ENCODE measurements at regions not wholly inside any gene's neighbourhood (a gene's known extent, or its start where the extent isn't known, plus 50 kb on each side); places are given as distances from the start of the nearest gene placed in this dataset.

GRCh38 chr6:147071776-147072175 lies 132.4 kb upstream of the STXBP5 start:
- no peaks in the 10 kb centered on the region for H3K79me2 ChIP-seq (ENCODE audit: low read length)
- H3K27me3 ChIP-seq (ENCODE audit: low read length): no peaks in the 10 kb centered on the region
- TF ChIP-seq EZH2 (IDR thresholded peaks at IDR 0.05; ENCODE audit: low read length, unreplicated experiment) (no peak), EZH2phosphoT487 (IDR thresholded peaks at IDR 0.05; ENCODE audit: borderline replicate concordance, low read length) (no peak)
- TF ChIP-seq, protein P1, sequence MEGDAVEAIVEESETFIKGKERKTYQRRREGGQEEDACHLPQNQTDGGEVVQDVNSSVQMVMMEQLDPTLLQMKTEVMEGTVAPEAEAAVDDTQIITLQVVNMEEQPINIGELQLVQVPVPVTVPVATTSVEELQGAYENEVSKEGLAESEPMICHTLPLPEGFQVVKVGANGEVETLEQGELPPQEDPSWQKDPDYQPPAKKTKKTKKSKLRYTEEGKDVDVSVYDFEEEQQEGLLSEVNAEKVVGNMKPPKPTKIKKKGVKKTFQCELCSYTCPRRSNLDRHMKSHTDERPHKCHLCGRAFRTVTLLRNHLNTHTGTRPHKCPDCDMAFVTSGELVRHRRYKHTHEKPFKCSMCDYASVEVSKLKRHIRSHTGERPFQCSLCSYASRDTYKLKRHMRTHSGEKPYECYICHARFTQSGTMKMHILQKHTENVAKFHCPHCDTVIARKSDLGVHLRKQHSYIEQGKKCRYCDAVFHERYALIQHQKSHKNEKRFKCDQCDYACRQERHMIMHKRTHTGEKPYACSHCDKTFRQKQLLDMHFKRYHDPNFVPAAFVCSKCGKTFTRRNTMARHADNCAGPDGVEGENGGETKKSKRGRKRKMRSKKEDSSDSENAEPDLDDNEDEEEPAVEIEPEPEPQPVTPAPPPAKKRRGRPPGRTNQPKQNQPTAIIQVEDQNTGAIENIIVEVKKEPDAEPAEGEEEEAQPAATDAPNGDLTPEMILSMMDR (conservative IDR thresholded peaks at IDR 0.05; ENCODE audit: low read depth, low read length): no peak
- no peak for DNase-seq
- no peaks in the 10 kb centered on the region for H3F3A ChIP-seq (ENCODE audit: low read length, unreplicated experiment)
- H3K4me3 ChIP-seq (ENCODE audit: low read length): no peak overlapping the region
- CTCF ChIA-PET: no interaction called here
- no peaks in the 10 kb centered on the region for H3K4me1 ChIP-seq (ENCODE audit: insufficient read depth, low read length)
- no peaks in the 10 kb centered on the region for H3K9me3 ChIP-seq (ENCODE audit: low read length)
- ATAC-seq: no peak
- no peak overlapping the region for H3K4me2 ChIP-seq (ENCODE audit: low read length)
- H2AFZ ChIP-seq (ENCODE audit: low read length): no peak overlapping the region
- H3K27ac ChIP-seq (ENCODE audit: low read length): no peak overlapping the region
- H3K9me2 ChIP-seq (replicated peaks; ENCODE audit: low read length): no peaks in the 10 kb centered on the region
- BruUV-seq (replicated peaks): no TSS peak
- intact Hi-C loops (cut with micrococcal nuclease): no loop called here
- H3K9ac ChIP-seq (ENCODE audit: low read length): no peak overlapping the region
- no peaks in the 10 kb centered on the region for H4K20me1 ChIP-seq (ENCODE audit: low read length)
- no peaks in the 10 kb centered on the region for H3K36me3 ChIP-seq (ENCODE audit: low read depth, low read length)
- POLR2A ChIA-PET (ENCODE audit: unreplicated experiment): no interaction called here

DNA sequence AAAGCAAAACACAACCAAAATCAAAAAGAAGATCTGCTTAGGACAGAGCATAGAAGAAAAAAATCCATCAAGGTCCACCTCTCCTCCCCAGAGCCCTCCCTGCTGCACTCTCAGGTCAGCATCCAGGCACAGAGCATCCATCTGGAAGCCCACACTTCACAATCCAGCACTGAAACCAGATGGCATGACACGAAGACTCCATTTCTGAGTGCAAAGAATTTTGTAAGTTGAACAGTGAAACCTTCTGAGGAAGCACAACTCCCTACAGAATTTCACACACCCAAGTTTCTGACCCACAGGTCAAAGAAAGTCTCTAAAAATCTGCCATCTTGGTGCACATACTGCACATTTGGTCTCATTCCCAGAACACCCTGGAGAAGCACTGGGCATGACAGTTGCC lies 128.8 kb upstream of the STXBP5 start:
- no peak for ATAC-seq
- intact Hi-C loops (cut with micrococcal nuclease): no loop called here
- CTCF ChIA-PET: no interaction called here

DNA sequence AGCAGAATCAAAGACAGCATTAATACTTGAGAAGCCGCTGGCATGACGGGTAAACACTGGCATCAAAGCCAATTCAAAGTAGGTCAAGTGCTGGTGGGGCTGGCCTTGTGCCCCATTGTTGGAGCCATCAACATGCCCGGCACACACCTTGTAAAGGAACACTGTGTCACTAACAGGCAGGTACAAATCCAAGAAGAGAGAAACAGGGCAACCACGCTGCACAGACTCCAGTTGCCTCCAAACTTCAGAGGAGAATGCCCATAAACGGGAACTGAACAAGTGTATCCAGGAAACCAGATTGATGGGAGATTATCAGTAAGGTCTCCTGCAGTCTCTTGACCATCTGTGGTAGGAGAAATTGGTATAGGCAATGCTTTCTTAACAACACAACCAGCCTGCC lies 127.0 kb upstream of the STXBP5 start:
- intact Hi-C loops (cut with micrococcal nuclease): no loop called here
- ChIA-PET POLR2A (ENCODE audit: unreplicated experiment) (no interaction called here), CTCF (no interaction called here)
- H3K9me3 ChIP-seq (ENCODE audit: low read length): no peaks in the 10 kb centered on the region
- no peaks in the 10 kb centered on the region for H3K36me3 ChIP-seq (ENCODE audit: low read depth, low read length)
- ATAC-seq (no peak), DNase-seq (no peak)
- H3K9ac ChIP-seq (ENCODE audit: low read length): no peak overlapping the region
- no peak overlapping the region for H3K4me3 ChIP-seq (ENCODE audit: low read length)
- no peak overlapping the region for H3K4me2 ChIP-seq (ENCODE audit: low read length)
- no TSS peak for BruUV-seq (replicated peaks)
- no peak overlapping the region for H2AFZ ChIP-seq (ENCODE audit: low read length)
- H3K79me2 ChIP-seq (ENCODE audit: low read length): no peaks in the 10 kb centered on the region
- H3K27me3 ChIP-seq (ENCODE audit: low read length): no peaks in the 10 kb centered on the region
- peaks cover 21% of the 10 kb centered on the region for H3K4me1 ChIP-seq (ENCODE audit: insufficient read depth, low read length)
- no peaks in the 10 kb centered on the region for H4K20me1 ChIP-seq (ENCODE audit: low read length)
- H3F3A ChIP-seq (ENCODE audit: low read length, unreplicated experiment): no peaks in the 10 kb centered on the region
- TF ChIP-seq EZH2phosphoT487 (IDR thresholded peaks at IDR 0.05; ENCODE audit: borderline replicate concordance, low read length): no peak
- TF ChIP-seq, protein P1 (conservative IDR thresholded peaks at IDR 0.05; ENCODE audit: low read depth, low read length): no peak
- no peak for TF ChIP-seq EZH2 (IDR thresholded peaks at IDR 0.05; ENCODE audit: low read length, unreplicated experiment)
- no peak overlapping the region for H3K27ac ChIP-seq (ENCODE audit: low read length)
- no peaks in the 10 kb centered on the region for H3K9me2 ChIP-seq (replicated peaks; ENCODE audit: low read length)

More for the DNA sequence above, 128.8 kb upstream of the STXBP5 start:
- no peaks in the 10 kb centered on the region for H4K20me1 ChIP-seq (ENCODE audit: low read length)
- DNase-seq: no peak
- POLR2A ChIA-PET (ENCODE audit: unreplicated experiment): no interaction called here
- H3K36me3 ChIP-seq (ENCODE audit: low read depth, low read length): no peaks in the 10 kb centered on the region
- no peak overlapping the region for H3K4me2 ChIP-seq (ENCODE audit: low read length)
- H3K9me2 ChIP-seq (replicated peaks; ENCODE audit: low read length): no peaks in the 10 kb centered on the region
- no peaks in the 10 kb centered on the region for H3K79me2 ChIP-seq (ENCODE audit: low read length)
- H3K27ac ChIP-seq (ENCODE audit: low read length): no peak overlapping the region
- peaks cover 4% of the 10 kb centered on the region; the same call in 1 of the 2 replicates for H3K4me1 ChIP-seq (ENCODE audit: insufficient read depth, low read length)
- TF ChIP-seq, protein P1 (conservative IDR thresholded peaks at IDR 0.05; ENCODE audit: low read depth, low read length): no peak
- no peak for TF ChIP-seq EZH2phosphoT487 (IDR thresholded peaks at IDR 0.05; ENCODE audit: borderline replicate concordance, low read length)
- TF ChIP-seq EZH2 (IDR thresholded peaks at IDR 0.05; ENCODE audit: low read length, unreplicated experiment): no peak
- no peak overlapping the region for H3K9ac ChIP-seq (ENCODE audit: low read length)
- no TSS peak for BruUV-seq (replicated peaks)
- no peaks in the 10 kb centered on the region for H3K9me3 ChIP-seq (ENCODE audit: low read length)
- no peak overlapping the region for H2AFZ ChIP-seq (ENCODE audit: low read length)
- H3K4me3 ChIP-seq (ENCODE audit: low read length): no peak overlapping the region
- no peaks in the 10 kb centered on the region for H3F3A ChIP-seq (ENCODE audit: low read length, unreplicated experiment)
- H3K27me3 ChIP-seq (ENCODE audit: low read length): no peaks in the 10 kb centered on the region

Data from PC-3 (cell line).